Smooth muscle cell (in vitro differentiated cells): ENCODE measurements at regions not wholly inside any gene's neighbourhood (a gene's known extent, or its start where the extent isn't known, plus 50 kb on each side); places are given as distances from the start of the nearest gene placed in this dataset.

Experiments
- DNase-seq: peaks from one replicate; lab custom pipeline; 2025; ENCODE audit not compliant: unreplicated experiment; lab: John Stamatoyannopoulos, UW
- H2AFZ ChIP-seq: fragments of 200-600 bp; sonication (generic); 2 replicates; pipeline ENCODE4 v1.6.0; 2016; ENCODE audit warnings: antibody characterized with exemption, low read depth, mild to moderate bottlenecking
- H3F3A ChIP-seq: fragments of 200-600 bp; sonication (generic); 2 replicates; pipeline ENCODE4 v1.6.0; 2017; ENCODE audit warnings: antibody characterized with exemption, low read depth
- H3K27ac ChIP-seq: fragments of 200-600 bp; sonication (generic); 2 replicates; pipeline ENCODE4 v1.5.1; 2016; ENCODE audit warnings: low read depth, mild to moderate bottlenecking
- H3K27me3 ChIP-seq: fragments of 200-600 bp; sonication (generic); 2 replicates; pipeline ENCODE4 v1.6.1; 2016; ENCODE audit warnings: low read depth, mild to moderate bottlenecking
- H3K36me3 ChIP-seq: fragments of 200-600 bp; sonication (generic); 2 replicates; pipeline ENCODE4 v1.5.1; 2016; ENCODE audit warnings: low read depth
- H3K4me1 ChIP-seq: fragments of 200-600 bp; sonication (generic); 2 replicates; pipeline ENCODE4 v1.5.1; 2016; ENCODE audit warnings: low read depth
- H3K4me2 ChIP-seq: fragments of 200-600 bp; sonication (generic); 2 replicates; pipeline ENCODE4 v1.6.0; 2016; ENCODE audit warnings: mild to moderate bottlenecking
- H3K4me3 ChIP-seq: fragments of 200-600 bp; sonication (generic); 2 replicates; pipeline ENCODE4 v1.5.1; 2016; ENCODE audit warnings: mild to moderate bottlenecking
- H3K79me2 ChIP-seq: fragments of 200-600 bp; sonication (generic); 2 replicates; pipeline ENCODE4 v1.6.0; 2016; ENCODE audit warnings: low read depth, mild to moderate bottlenecking
- H3K9ac ChIP-seq: fragments of 200-600 bp; sonication (generic); 2 replicates; pipeline ENCODE4 v1.6.0; 2016; ENCODE audit warnings: low read depth
- H3K9me3 ChIP-seq: fragments of 200-600 bp; sonication (generic); replicated peaks from 2 replicates; pipeline ENCODE4 v1.5.1; 2016; ENCODE audit warnings: low read depth
- H4K20me1 ChIP-seq: fragments of 200-600 bp; sonication (generic); 2 replicates; pipeline ENCODE4 v1.6.0; 2016; ENCODE audit warnings: low read depth
- CTCF ChIP-seq: fragments of 200-600 bp; sonication (generic); IDR thresholded peaks from 2 replicates; pipeline ENCODE4 v1.5.1; 2017; ENCODE audit warnings: borderline replicate concordance, mild to moderate bottlenecking, antibody characterized with exemption; ENCODE audit not compliant: insufficient read depth, poor library complexity, severe bottlenecking
- WGBS: methylation state at CpG from one replicate; pipeline ENCODE4 v1.1.7; 2016; ENCODE audit warnings: low lambda C conversion rate; 5-methylcytosine and 5-hydroxymethylcytosine counted together

DNA sequence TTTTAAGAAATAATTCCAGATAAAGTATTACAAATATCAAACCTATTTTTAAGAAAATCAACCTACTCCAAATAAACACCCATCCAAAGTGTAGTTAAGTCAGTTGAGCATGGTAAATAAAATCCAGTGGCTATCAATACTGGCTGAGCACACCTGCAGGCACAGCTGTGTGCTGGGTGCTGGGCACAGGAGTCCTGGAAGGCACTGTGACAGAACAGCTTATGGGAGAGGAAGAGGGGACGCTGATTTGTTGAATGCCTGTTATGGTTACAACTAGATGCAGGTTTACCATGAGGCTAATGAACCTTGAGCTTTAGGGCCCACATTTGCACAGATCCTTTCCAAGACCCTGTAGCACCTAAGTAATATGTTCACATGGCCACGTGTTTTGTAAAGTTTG is 202.7 kb downstream of the MTX2 start:
- H4K20me1 ChIP-seq, result no peaks in the 10 kb centered on the region
- H3K36me3 ChIP-seq, result no peaks in the 10 kb centered on the region
- H3F3A ChIP-seq, result no peaks in the 10 kb centered on the region
- TF ChIP-seq CTCF, result no peak
- H3K9me3 ChIP-seq, result no peaks in the 10 kb centered on the region
- no peak overlapping the region for H3K4me3 ChIP-seq
- 95% methylated on average over 2 of the region's 2 CpGs for WGBS
- no peaks in the 10 kb centered on the region for H3K79me2 ChIP-seq
- H3K4me1 ChIP-seq, result no peaks in the 10 kb centered on the region
- no peak for DNase-seq
- H3K27ac ChIP-seq, result no peak overlapping the region
- H3K4me2 ChIP-seq, result no peak overlapping the region
- H3K27me3 ChIP-seq, result peaks cover 11% of the 10 kb centered on the region
- no peak overlapping the region for H3K9ac ChIP-seq
- no peak overlapping the region for H2AFZ ChIP-seq

GRCh38 chr2:176473177-176473576 is 203.9 kb downstream of the MTX2 start:
- Histone ChIP-seq H3K4me1 (no peaks in the 10 kb centered on the region), H3F3A (no peaks in the 10 kb centered on the region), H3K79me2 (no peaks in the 10 kb centered on the region), H3K27ac (no peak overlapping the region), H4K20me1 (no peaks in the 10 kb centered on the region), H3K9me3 (no peaks in the 10 kb centered on the region), H3K27me3 (peaks cover 11% of the 10 kb centered on the region), H3K4me3 (no peak overlapping the region), H3K36me3 (no peaks in the 10 kb centered on the region), H3K4me2 (no peak overlapping the region), H2AFZ (no peak overlapping the region), H3K9ac (no peak overlapping the region)
- TF ChIP-seq CTCF, result no peak
- DNase-seq, result no peak
- 86% methylated on average over 4 of the region's 4 CpGs for WGBS

GRCh38 chr2:176473851-176474250 is 204.6 kb downstream of the MTX2 start:
- Histone ChIP-seq H3K36me3 (no peaks in the 10 kb centered on the region), H3K4me3 (no peak overlapping the region), H3K4me2 (no peak overlapping the region), H3K4me1 (no peaks in the 10 kb centered on the region), H2AFZ (no peak overlapping the region), H4K20me1 (no peaks in the 10 kb centered on the region), H3K27ac (no peak overlapping the region), H3K79me2 (no peaks in the 10 kb centered on the region), H3F3A (no peaks in the 10 kb centered on the region), H3K9me3 (no peaks in the 10 kb centered on the region), H3K27me3 (peaks cover 11% of the 10 kb centered on the region), H3K9ac (no peak overlapping the region)
- no peak for TF ChIP-seq CTCF
- DNase-seq, result no peak
- WGBS, result 91% methylated on average over 6 of the region's 6 CpGs

GRCh38 chr2:176477336-176477735 is 208.1 kb downstream of the MTX2 start:
- no peak for DNase-seq
- Histone ChIP-seq H3F3A (no peaks in the 10 kb centered on the region), H3K4me2 (no peak overlapping the region), H3K27ac (no peak overlapping the region), H3K9ac (no peak overlapping the region), H3K27me3 (peaks cover 14% of the 10 kb centered on the region), H3K36me3 (no peaks in the 10 kb centered on the region), H3K4me3 (no peak overlapping the region), H3K9me3 (no peaks in the 10 kb centered on the region), H3K4me1 (no peaks in the 10 kb centered on the region), H4K20me1 (no peaks in the 10 kb centered on the region), H3K79me2 (no peaks in the 10 kb centered on the region), H2AFZ (no peak overlapping the region)
- 100% methylated on average over 1 of the region's 1 CpG for WGBS
- TF ChIP-seq CTCF, result no peak
